ENCODE measurements at regions not wholly inside any gene's neighbourhood (a gene's known extent, or its start where the extent isn't known, plus 50 kb on each side); places are given as distances from the start of the nearest gene placed in this dataset.

DNA sequence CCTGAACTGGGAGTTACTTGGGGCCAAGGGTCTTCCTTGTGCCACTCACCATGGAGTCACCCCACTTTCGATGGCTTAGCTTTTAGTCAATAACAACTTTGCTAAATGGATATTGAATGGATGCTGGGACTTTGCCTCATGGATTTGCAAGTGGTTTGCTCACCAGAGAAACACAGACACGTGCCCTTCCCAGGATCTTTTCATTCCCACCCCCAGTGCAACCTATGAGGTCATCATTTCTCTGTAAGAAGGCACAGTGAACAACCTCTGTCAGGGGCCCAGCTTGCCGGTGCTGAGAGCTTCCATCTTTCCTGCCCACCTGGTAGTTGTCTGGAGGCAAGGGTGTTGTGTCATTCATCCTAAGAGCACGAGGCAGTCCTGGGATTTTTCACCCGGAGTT, 256.8 kb upstream of the PMEPA1 start:
- H3K9ac ChIP-seq (ENCODE audit: low read depth, low read length): no peak overlapping the region
- no peaks in the 10 kb centered on the region for H3K36me3 ChIP-seq (ENCODE audit: insufficient read depth, low read depth, low read length)
- H3K9me3 ChIP-seq (ENCODE audit: insufficient read depth, low read depth, low read length): no peaks in the 10 kb centered on the region
- H3K27ac ChIP-seq (ENCODE audit: low read length): no peak overlapping the region
- no peaks in the 10 kb centered on the region for H3K27me3 ChIP-seq (ENCODE audit: insufficient read depth, low read length)
- no peaks in the 10 kb centered on the region for H3K4me1 ChIP-seq (ENCODE audit: insufficient read depth, low read length)
- H3K4me3 ChIP-seq (ENCODE audit: low read length): no peak overlapping the region

- no peak overlapping the region for H3K27ac ChIP-seq (ENCODE audit: low read length)
- H3K9ac ChIP-seq (ENCODE audit: low read depth, low read length): no peak overlapping the region
- H3K9me3 ChIP-seq (ENCODE audit: insufficient read depth, low read depth, low read length): no peaks in the 10 kb centered on the region
- no peak overlapping the region for H3K4me3 ChIP-seq (ENCODE audit: low read length)
- H3K36me3 ChIP-seq (ENCODE audit: insufficient read depth, low read depth, low read length): no peaks in the 10 kb centered on the region
- H3K4me1 ChIP-seq (ENCODE audit: insufficient read depth, low read length): no peaks in the 10 kb centered on the region
- no peaks in the 10 kb centered on the region for H3K27me3 ChIP-seq (ENCODE audit: insufficient read depth, low read length)
Observed at GRCh38 chr20:57965441-57965840, 255.6 kb upstream of the PMEPA1 start.

- H3K36me3 ChIP-seq (ENCODE audit: insufficient read depth, low read depth, low read length): no peaks in the 10 kb centered on the region
- no peak overlapping the region for H3K27ac ChIP-seq (ENCODE audit: low read length)
- no peaks in the 10 kb centered on the region for H3K9me3 ChIP-seq (ENCODE audit: insufficient read depth, low read depth, low read length)
- H3K4me1 ChIP-seq (ENCODE audit: insufficient read depth, low read length): no peaks in the 10 kb centered on the region
- H3K27me3 ChIP-seq (ENCODE audit: insufficient read depth, low read length): no peaks in the 10 kb centered on the region
- no peak overlapping the region for H3K9ac ChIP-seq (ENCODE audit: low read depth, low read length)
- no peak overlapping the region for H3K4me3 ChIP-seq (ENCODE audit: low read length)
Observed at GRCh38 chr20:57964011-57964862, 254.4 kb upstream of the PMEPA1 start.

DNA sequence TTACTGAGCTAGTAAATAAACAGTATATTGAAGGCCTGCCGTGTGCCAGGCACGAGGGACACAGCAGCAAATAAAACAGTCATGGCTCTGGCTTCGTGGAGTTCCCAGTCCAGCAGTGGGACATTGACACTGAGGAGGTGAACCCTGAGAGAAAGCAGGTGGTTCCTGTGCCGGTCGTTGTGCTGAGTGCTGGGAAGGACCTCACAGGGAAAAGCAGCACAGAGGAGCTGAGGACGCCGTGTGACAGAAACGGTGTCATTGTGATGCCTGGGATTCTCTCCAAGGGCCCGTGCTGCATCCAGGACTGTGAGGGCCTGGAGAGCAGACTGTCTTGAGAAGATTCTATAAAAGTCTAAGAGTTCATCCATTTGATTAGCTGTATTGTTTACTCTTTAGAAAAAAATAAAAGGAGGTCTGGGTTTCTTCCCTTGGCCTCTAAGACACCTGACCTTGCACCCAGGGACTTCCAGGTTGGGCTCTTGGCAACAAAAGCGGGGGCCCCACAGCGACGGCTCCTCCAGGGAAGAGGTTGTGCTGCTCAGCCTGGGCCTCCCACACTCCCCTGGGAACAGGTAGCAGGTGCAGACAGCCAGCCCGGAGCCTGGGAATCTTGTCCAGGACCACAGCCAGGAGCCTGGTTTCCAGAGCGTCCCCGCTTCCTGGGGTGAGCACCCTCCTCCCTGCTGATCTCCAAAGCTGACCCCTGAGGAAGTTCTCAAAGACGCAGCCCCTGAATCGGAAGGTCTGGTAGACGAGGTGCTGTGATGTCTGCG, 251.2 kb upstream of the PMEPA1 start:
- no peaks in the 10 kb centered on the region for H3K9me3 ChIP-seq (ENCODE audit: insufficient read depth, low read depth, low read length)
- H3K9ac ChIP-seq (ENCODE audit: low read depth, low read length): no peak overlapping the region
- no peak overlapping the region for H3K27ac ChIP-seq (ENCODE audit: low read length)
- no peaks in the 10 kb centered on the region for H3K36me3 ChIP-seq (ENCODE audit: insufficient read depth, low read depth, low read length)
- no peak overlapping the region for H3K4me3 ChIP-seq (ENCODE audit: low read length)
- H3K27me3 ChIP-seq (ENCODE audit: insufficient read depth, low read length): no peaks in the 10 kb centered on the region
- H3K4me1 ChIP-seq (ENCODE audit: insufficient read depth, low read length): no peaks in the 10 kb centered on the region

DNA sequence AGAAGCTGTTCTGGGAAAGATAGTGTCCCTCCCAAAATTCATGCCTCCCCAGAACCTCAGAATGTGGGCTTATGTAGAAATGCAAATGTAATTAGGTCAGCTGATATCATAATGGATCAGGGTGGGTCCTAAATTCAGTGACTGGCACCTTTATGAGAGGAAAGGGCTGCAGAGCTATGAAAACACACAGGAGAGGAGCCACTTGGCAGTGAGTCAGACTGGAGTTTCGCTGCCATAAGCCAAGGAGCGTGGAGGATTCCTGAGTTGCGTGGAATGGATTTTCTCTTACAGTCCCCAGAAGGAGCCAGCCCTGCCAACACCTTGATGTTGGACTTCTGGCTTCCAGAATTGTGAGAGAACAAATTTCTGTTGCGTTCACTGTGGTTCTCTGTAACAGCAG, 249.8 kb upstream of the PMEPA1 start:
- Histone ChIP-seq H3K4me1 (ENCODE audit: insufficient read depth, low read length) (no peaks in the 10 kb centered on the region), H3K9me3 (ENCODE audit: insufficient read depth, low read depth, low read length) (peaks cover 4% of the 10 kb centered on the region; the same call in 1 of the 2 replicates), H3K4me3 (ENCODE audit: low read length) (no peak overlapping the region), H3K27me3 (ENCODE audit: insufficient read depth, low read length) (no peaks in the 10 kb centered on the region), H3K36me3 (ENCODE audit: insufficient read depth, low read depth, low read length) (no peaks in the 10 kb centered on the region), H3K27ac (ENCODE audit: low read length) (no peak overlapping the region), H3K9ac (ENCODE audit: low read depth, low read length) (no peak overlapping the region)

GRCh38 chr20:57959018-57959417, 249.2 kb upstream of the PMEPA1 start:
- Histone ChIP-seq H3K36me3 (ENCODE audit: insufficient read depth, low read depth, low read length) (no peaks in the 10 kb centered on the region), H3K4me1 (ENCODE audit: insufficient read depth, low read length) (no peaks in the 10 kb centered on the region), H3K9me3 (ENCODE audit: insufficient read depth, low read depth, low read length) (peaks cover 6% of the 10 kb centered on the region; the same call in 1 of the 2 replicates), H3K4me3 (ENCODE audit: low read length) (no peak overlapping the region), H3K27me3 (ENCODE audit: insufficient read depth, low read length) (no peaks in the 10 kb centered on the region), H3K27ac (ENCODE audit: low read length) (no peak overlapping the region), H3K9ac (ENCODE audit: low read depth, low read length) (no peak overlapping the region)

GRCh38 chr20:57958050-57958420, 248.2 kb upstream of the PMEPA1 start:
- no peak overlapping the region for H3K4me3 ChIP-seq (ENCODE audit: low read length)
- no peaks in the 10 kb centered on the region; the same call in 1 of the 2 replicates for H3K4me1 ChIP-seq (ENCODE audit: insufficient read depth, low read length)
- H3K9ac ChIP-seq (ENCODE audit: low read depth, low read length): no peak overlapping the region
- H3K27me3 ChIP-seq (ENCODE audit: insufficient read depth, low read length): no peaks in the 10 kb centered on the region
- peaks cover 6% of the 10 kb centered on the region; the same call in 1 of the 2 replicates for H3K9me3 ChIP-seq (ENCODE audit: insufficient read depth, low read depth, low read length)
- no peak overlapping the region for H3K27ac ChIP-seq (ENCODE audit: low read length)
- no peaks in the 10 kb centered on the region for H3K36me3 ChIP-seq (ENCODE audit: insufficient read depth, low read depth, low read length)

- no peak overlapping the region for H3K4me3 ChIP-seq (ENCODE audit: low read length)
Observed at GRCh38 chr20:57957411-57958049, 247.7 kb upstream of the PMEPA1 start.

GRCh38 chr20:57953638-57954037, 243.8 kb upstream of the PMEPA1 start:
- no peak overlapping the region for H3K4me3 ChIP-seq (ENCODE audit: low read length)
- no peak overlapping the region for H3K9ac ChIP-seq (ENCODE audit: low read depth, low read length)
- peaks cover 6% of the 10 kb centered on the region; the same call in 1 of the 2 replicates for H3K9me3 ChIP-seq (ENCODE audit: insufficient read depth, low read depth, low read length)
- H3K27me3 ChIP-seq (ENCODE audit: insufficient read depth, low read length): no peaks in the 10 kb centered on the region
- H3K4me1 ChIP-seq (ENCODE audit: insufficient read depth, low read length): no peaks in the 10 kb centered on the region; the same call in 1 of the 2 replicates
- H3K36me3 ChIP-seq (ENCODE audit: insufficient read depth, low read depth, low read length): no peaks in the 10 kb centered on the region
- H3K27ac ChIP-seq (ENCODE audit: low read length): no peak overlapping the region

More at GRCh38 chr20:57957411-57958049, 247.7 kb upstream of the PMEPA1 start:
- Histone ChIP-seq H3K27me3 (ENCODE audit: insufficient read depth, low read length) (no peaks in the 10 kb centered on the region), H3K9me3 (ENCODE audit: insufficient read depth, low read depth, low read length) (peaks cover 6% of the 10 kb centered on the region; the same call in 1 of the 2 replicates), H3K27ac (ENCODE audit: low read length) (no peak overlapping the region), H3K9ac (ENCODE audit: low read depth, low read length) (no peak overlapping the region), H3K4me1 (ENCODE audit: insufficient read depth, low read length) (no peaks in the 10 kb centered on the region; the same call in 1 of the 2 replicates), H3K36me3 (ENCODE audit: insufficient read depth, low read depth, low read length) (no peaks in the 10 kb centered on the region)

- peaks cover 6% of the 10 kb centered on the region; the same call in 1 of the 2 replicates for H3K9me3 ChIP-seq (ENCODE audit: insufficient read depth, low read depth, low read length)
- H3K36me3 ChIP-seq (ENCODE audit: insufficient read depth, low read depth, low read length): no peaks in the 10 kb centered on the region
- no peaks in the 10 kb centered on the region for H3K27me3 ChIP-seq (ENCODE audit: insufficient read depth, low read length)
- no peak overlapping the region for H3K27ac ChIP-seq (ENCODE audit: low read length)
- no peak overlapping the region for H3K4me3 ChIP-seq (ENCODE audit: low read length)
- H3K4me1 ChIP-seq (ENCODE audit: insufficient read depth, low read length): no peaks in the 10 kb centered on the region; the same call in 1 of the 2 replicates
- no peak overlapping the region for H3K9ac ChIP-seq (ENCODE audit: low read depth, low read length)
Observed at GRCh38 chr20:57952136-57952535, 242.3 kb upstream of the PMEPA1 start.

DNA sequence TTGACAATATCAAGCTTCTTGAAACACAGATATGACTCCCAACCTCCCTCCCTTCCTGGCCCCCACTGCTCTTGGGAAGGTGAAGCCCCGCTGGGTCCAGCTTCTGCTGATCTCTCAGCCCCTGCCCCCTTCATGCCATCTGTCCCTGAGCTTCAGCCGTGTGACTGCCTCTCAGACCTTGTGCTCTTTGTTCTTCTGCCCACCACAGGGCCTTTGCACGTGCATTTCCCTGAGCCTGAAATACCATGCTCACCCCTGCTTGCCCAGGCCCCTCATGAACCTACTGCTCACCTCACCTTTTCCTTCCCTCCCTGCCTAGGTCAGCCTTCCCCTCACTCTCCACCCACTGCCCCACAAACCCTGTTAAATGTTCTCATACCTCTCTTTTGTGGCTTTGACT, 241.7 kb upstream of the PMEPA1 start:
- no peaks in the 10 kb centered on the region for H3K27me3 ChIP-seq (ENCODE audit: insufficient read depth, low read length)
- no peak overlapping the region for H3K4me3 ChIP-seq (ENCODE audit: low read length)
- H3K9ac ChIP-seq (ENCODE audit: low read depth, low read length): no peak overlapping the region
- no peak overlapping the region for H3K27ac ChIP-seq (ENCODE audit: low read length)
- H3K36me3 ChIP-seq (ENCODE audit: insufficient read depth, low read depth, low read length): no peaks in the 10 kb centered on the region
- H3K9me3 ChIP-seq (ENCODE audit: insufficient read depth, low read depth, low read length): peaks cover 6% of the 10 kb centered on the region; the same call in 1 of the 2 replicates
- no peaks in the 10 kb centered on the region; the same call in 1 of the 2 replicates for H3K4me1 ChIP-seq (ENCODE audit: insufficient read depth, low read length)

Measured in iPS-20b (cell line).